K562 (cell line): ENCODE measurements at regions not wholly inside any gene's neighbourhood (a gene's known extent, or its start where the extent isn't known, plus 50 kb on each side); places are given as distances from the start of the nearest gene placed in this dataset.

ENCODE experiments used
- ATAC-seq: fragments of 200-7000 bp; cut with Tn5 transposase; 3 replicates; pipeline ENCODE4 v1.9.1; 2020; ENCODE audit warnings: moderate library complexity
- BruUV-seq: library from RNA; stranded (reverse); fragments of 400-500 nt; replicated peaks from 2 replicates; lab custom pipeline; 2021; lab: Mats Ljungman, UMichigan
- CTCF ChIA-PET: fragments of 300-600 bp; formaldehyde crosslinking; extraction: SDS; loops from one replicate; lab custom pipeline; 2021; ENCODE audit warnings: low intra/inter-chr PET ratio; lab: Yijun Ruan, JAX
- POLR2A ChIA-PET: fragments of 300-600, 350-650 bp; sonication (Branson Sonifier 250); formaldehyde crosslinking; extraction: SDS; loops from one replicate; lab custom pipeline; 2021; ENCODE audit warnings: antibody characterized with exemption, inconsistent platforms; lab: Yijun Ruan, JAX
- DNase-seq, 4 experiments: peaks; one replicate each; pipeline versions ENCODE4 v3.0.0 to v3.0.0-alpha.2; 2011 to 2018; ENCODE audit warnings: low spot score in 3 of 4, mixed read lengths in 3 of 4; ENCODE audit errors: extremely low read depth in 1 of 4
- FAIRE-seq: peaks from 2 replicates; lab custom pipeline; 2011; peaks lifted over from hg19 to GRCh38; lab: Jason Lieb, UNC
- H2AFZ ChIP-seq: 2 replicates; pipeline ENCODE4 v1.6.0; 2011; ENCODE audit warnings: low read depth, low read length, control low read depth, inconsistent platforms
- H3K27ac ChIP-seq: fragments of 200-600 bp; 3 replicates; pipeline ENCODE4 v1.8.0; 2011; ENCODE audit warnings: low read depth, mild to moderate bottlenecking, control low read depth, inconsistent platforms, low read length, moderate library complexity, mixed read lengths; ENCODE audit errors: extremely low read depth
- H3K27me3 ChIP-seq, 2 experiments: fragments of 300-600 bp in 1 of 2; 2 replicates in 1 of 2; 3 replicates in 1 of 2; pipeline versions ENCODE4 v1.6.0 to v1.8.0; 2011; ENCODE audit warnings: inconsistent platforms in 2 of 2, low read length in 2 of 2, mild to moderate bottlenecking in 1 of 2, mixed read lengths in 1 of 2, moderate library complexity in 1 of 2; ENCODE audit not compliant: control insufficient read depth in 2 of 2, insufficient read depth in 2 of 2
- H3K36me3 ChIP-seq: fragments of 300-600 bp; 3 replicates; pipeline ENCODE4 v1.8.0; 2011; ENCODE audit warnings: mild to moderate bottlenecking, low read length, inconsistent platforms; ENCODE audit not compliant: control insufficient read depth, insufficient read depth
- H3K4me1 ChIP-seq, 2 experiments: fragments of 200-600 bp in 1 of 2; replicated peaks in 1 of 2; 2 replicates in 1 of 2; 3 replicates in 1 of 2; pipeline versions ENCODE4 v1.5.1 to v1.8.0; 2011; ENCODE audit warnings: inconsistent platforms in 2 of 2, low read length in 2 of 2, mild to moderate bottlenecking in 1 of 2, mixed read lengths in 1 of 2, moderate library complexity in 1 of 2; ENCODE audit not compliant: control insufficient read depth in 2 of 2, insufficient read depth in 2 of 2
- H3K4me2 ChIP-seq: 2 replicates; pipeline ENCODE4 v1.6.1; 2011; ENCODE audit warnings: low read length, control low read depth, inconsistent platforms, mixed read lengths; ENCODE audit not compliant: insufficient read depth
- H3K4me3 ChIP-seq: fragments of 200-600 bp; sonication (generic), shearing (Covaris generic); 2 replicates; pipeline ENCODE4 v1.5.1; 2016; ENCODE audit warnings: control low read depth, inconsistent platforms
- H3K79me2 ChIP-seq: fragments of 200-600 bp; 3 replicates; pipeline ENCODE4 v1.8.0; 2011; ENCODE audit warnings: low read length, inconsistent platforms; ENCODE audit not compliant: control insufficient read depth, insufficient read depth
- H3K9ac ChIP-seq, 2 experiments: 2 replicates each; pipeline versions ENCODE4 v1.6.0 to v1.6.1; 2011; ENCODE audit warnings: low read depth in 2 of 2, low read length in 2 of 2, control low read depth in 1 of 2, inconsistent platforms in 1 of 2, mild to moderate bottlenecking in 1 of 2, mixed read lengths in 1 of 2; ENCODE audit not compliant: insufficient read depth in 1 of 2
- H3K9me1 ChIP-seq: one replicate; pipeline ENCODE4 v1.6.0; 2011; ENCODE audit warnings: inconsistent platforms, mild to moderate bottlenecking, low read length, moderate library complexity; ENCODE audit not compliant: control insufficient read depth, insufficient read depth
- H3K9me3 ChIP-seq: replicated peaks from 2 replicates; pipeline ENCODE4 v1.5.1; 2011; ENCODE audit warnings: low read depth, low read length, inconsistent platforms; ENCODE audit not compliant: control insufficient read depth, insufficient read depth
- H4K20me1 ChIP-seq: replicated peaks from 2 replicates; pipeline ENCODE4 v1.6.1; 2011; ENCODE audit warnings: low read length, inconsistent platforms, mixed read lengths; ENCODE audit not compliant: control insufficient read depth, insufficient read depth
- CC2D1A ChIP-seq: fragments of 450-650 bp; IDR thresholded peaks from 2 replicates; pipeline ENCODE4 v1.6.1; 2017; ENCODE audit warnings: mild to moderate bottlenecking
- CEBPB ChIP-seq: fragments of 450-650 bp; IDR thresholded peaks from 2 replicates; pipeline ENCODE4 v1.6.1; 2016; ENCODE audit warnings: missing genetic modification characterization, missing compliant biosample characterization
- NCOA2 ChIP-seq, 2 experiments: fragments of 450-650 bp; IDR thresholded peaks; 2 replicates each; pipeline ENCODE4 v1.6.1; 2018; ENCODE audit warnings: mild to moderate bottlenecking in 2 of 2, moderate library complexity in 1 of 2; ENCODE audit not compliant: partially characterized antibody in 2 of 2
- WGBS: fragments of 100-300 bp; shearing (Covaris generic); methylation state at CpG from one replicate; pipeline ENCODE4 v1.1.6; 2016; ENCODE audit warnings: low coverage, mixed read lengths; ENCODE audit not compliant: insufficient coverage; ENCODE audit errors: missing lambda C conversion rate; 5-methylcytosine and 5-hydroxymethylcytosine counted together
- in situ Hi-C: fragments of 300-500 bp; cut with MboI; formaldehyde crosslinking; loops from 4 replicates; pipeline ENCODE4 v1.15.0; 2018; ENCODE audit warnings: inconsistent platforms, mixed read lengths
- intact Hi-C: fragments of 100-400 bp; cut with micrococcal nuclease; formaldehyde crosslinking; loops from 2 replicates; pipeline ENCODE4 v1.14.2; 2022
- TF ChIP-seq, protein P1 (sequence below): sonication (generic); formaldehyde crosslinking; IDR thresholded peaks from 2 replicates; pipeline ENCODE4 v1.8.0; 2022; ENCODE audit warnings: missing genetic modification reagents, mild to moderate bottlenecking, borderline replicate concordance

DNA sequence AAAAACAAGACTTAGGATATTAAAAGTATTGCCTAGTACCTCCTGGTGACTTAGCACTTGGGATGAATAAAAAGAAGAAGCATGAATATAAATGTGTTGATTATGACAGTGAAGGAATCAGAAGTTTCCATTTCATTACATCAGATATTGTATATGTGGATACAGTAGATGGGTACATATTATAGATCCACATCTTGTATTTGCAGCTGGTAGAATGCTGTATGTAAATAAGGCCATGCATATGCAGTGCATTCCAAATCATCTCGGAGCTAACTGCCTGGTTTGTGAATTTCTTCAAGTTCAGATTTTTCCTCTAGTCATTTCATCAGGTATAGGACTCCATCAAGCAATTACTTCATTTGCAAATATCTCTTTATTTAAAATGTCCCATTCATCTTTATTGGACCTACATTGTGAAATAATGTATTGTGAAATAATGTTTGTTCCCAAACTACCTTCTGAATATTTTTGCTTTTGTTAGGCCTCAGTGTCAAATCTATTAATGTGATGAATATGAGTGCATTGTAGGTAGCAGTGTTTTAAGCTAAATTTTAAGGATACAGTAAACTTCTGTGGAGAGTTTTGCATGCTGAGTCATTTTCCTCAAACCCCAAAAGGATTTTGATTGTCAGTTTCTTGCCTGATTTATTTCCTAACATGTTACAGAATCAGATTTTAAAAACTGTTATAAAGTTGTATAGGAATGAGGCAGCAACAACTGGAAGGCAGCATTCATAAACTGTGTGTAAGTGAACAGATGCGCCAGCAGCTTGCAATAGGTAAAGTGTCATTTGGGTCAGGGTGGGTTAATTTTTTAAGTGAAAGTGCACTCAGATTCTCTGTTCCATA is 370.8 kb upstream of the RIOK2 start:
- 0% methylated on average over 2 of the region's 2 CpGs for WGBS

More for the DNA sequence above, 370.8 kb upstream of the RIOK2 start:
- Histone ChIP-seq H3K27ac (no peak overlapping the region), H2AFZ (no peak overlapping the region), H4K20me1 (no peaks in the 10 kb centered on the region), H3K9me1 (no peaks in the 10 kb centered on the region), H3K9ac (no peak overlapping the region), H3K9me3 (no peaks in the 10 kb centered on the region), H3K4me1 (no peaks in the 10 kb centered on the region), H3K4me3 (no peak overlapping the region), H3K4me2 (no peak overlapping the region), H3K27me3 (no peaks in the 10 kb centered on the region), H3K79me2 (no peaks in the 10 kb centered on the region), H3K36me3 (no peaks in the 10 kb centered on the region)
- ChIA-PET POLR2A (no interaction called here), CTCF (no interaction called here)
- intact Hi-C loops = no loop called here
- no peak for DNase-seq
- no peak for FAIRE-seq
- BruUV-seq = no TSS peak
- in situ Hi-C loops = no loop called here
- no peak for ATAC-seq
- no peak for TF ChIP-seq CC2D1A
- TF ChIP-seq, protein P1, sequence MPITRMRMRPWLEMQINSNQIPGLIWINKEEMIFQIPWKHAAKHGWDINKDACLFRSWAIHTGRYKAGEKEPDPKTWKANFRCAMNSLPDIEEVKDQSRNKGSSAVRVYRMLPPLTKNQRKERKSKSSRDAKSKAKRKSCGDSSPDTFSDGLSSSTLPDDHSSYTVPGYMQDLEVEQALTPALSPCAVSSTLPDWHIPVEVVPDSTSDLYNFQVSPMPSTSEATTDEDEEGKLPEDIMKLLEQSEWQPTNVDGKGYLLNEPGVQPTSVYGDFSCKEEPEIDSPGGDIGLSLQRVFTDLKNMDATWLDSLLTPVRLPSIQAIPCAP (CRISPR knock-in tag) = no peak
- TF ChIP-seq NCOA2 (IDR thresholded peaks at IDR 0.05; ENCODE audit: partially characterized antibody in 2 of 2) = no peak
- TF ChIP-seq CEBPB (tag) = peak; percentile 48; the same call in 1 of the 2 replicates
